Hematopoietic multipotent progenitor cell treated with erythropoietin and hydrocortisone succinate and interleukin-3 and kit ligand, for 15 days (in vitro differentiated cells): ENCODE measurements at regions not wholly inside any gene's neighbourhood (a gene's known extent, or its start where the extent isn't known, plus 50 kb on each side); places are given as distances from the start of the nearest gene placed in this dataset.

Experiments
- DNase-seq: peaks from one replicate; pipeline ENCODE4 v3.0.0-alpha.2; 2015; ENCODE audit warnings: low spot score

GRCh38 chr1:88378560-88378959 lies 305.5 kb upstream of the PKN2 start:
- DNase-seq = no peak

- no peak for DNase-seq
Measured at GRCh38 chr1:88394958-88395357, 289.1 kb upstream of the PKN2 start.

- no peak for DNase-seq
Measured at GRCh38 chr1:88398338-88398737, 285.7 kb upstream of the PKN2 start.

GRCh38 chr1:88399690-88400089 lies 284.4 kb upstream of the PKN2 start:
- DNase-seq = no peak

GRCh38 chr1:88401313-88401712 lies 282.8 kb upstream of the PKN2 start:
- no peak for DNase-seq

GRCh38 chr1:88404582-88404981 lies 279.5 kb upstream of the PKN2 start:
- DNase-seq = no peak

GRCh38 chr1:88407248-88407647 lies 276.8 kb upstream of the PKN2 start:
- no peak for DNase-seq

GRCh38 chr1:88421997-88422396 lies 262.1 kb upstream of the PKN2 start:
- no peak for DNase-seq

- no peak for DNase-seq
Measured at GRCh38 chr1:88433556-88433955, 250.5 kb upstream of the PKN2 start.

GRCh38 chr1:88434836-88435235 lies 249.2 kb upstream of the PKN2 start:
- no peak for DNase-seq

GRCh38 chr1:88441022-88441421 lies 243.1 kb upstream of the PKN2 start:
- no peak for DNase-seq

- DNase-seq = no peak
Measured at GRCh38 chr1:88451856-88452255, 232.2 kb upstream of the PKN2 start.

GRCh38 chr1:88453295-88453694 lies 230.8 kb upstream of the PKN2 start:
- DNase-seq = no peak

GRCh38 chr1:88454781-88455180 lies 229.3 kb upstream of the PKN2 start:
- DNase-seq = no peak

- DNase-seq = no peak
Measured at GRCh38 chr1:88455621-88456256, 228.3 kb upstream of the PKN2 start.

- DNase-seq = no peak
Measured at GRCh38 chr1:88457197-88457596, 226.9 kb upstream of the PKN2 start.

GRCh38 chr1:88461007-88461406 lies 223.1 kb upstream of the PKN2 start:
- DNase-seq = no peak

GRCh38 chr1:88462096-88462487 lies 222.0 kb upstream of the PKN2 start:
- DNase-seq = no peak

- DNase-seq = no peak
Measured at GRCh38 chr1:88462488-88463261, 221.4 kb upstream of the PKN2 start.

- no peak for DNase-seq
Measured at GRCh38 chr1:88463401-88463985, 220.6 kb upstream of the PKN2 start.

GRCh38 chr1:88466011-88466410 lies 218.1 kb upstream of the PKN2 start:
- DNase-seq = no peak

GRCh38 chr1:88466899-88467580 lies 217.0 kb upstream of the PKN2 start:
- DNase-seq = no peak

- DNase-seq = no peak
Measured at GRCh38 chr1:88472298-88472697, 211.8 kb upstream of the PKN2 start.
